ENCODE measurements at regions not wholly inside any gene's neighbourhood (a gene's known extent, or its start where the extent isn't known, plus 50 kb on each side); places are given as distances from the start of the nearest gene placed in this dataset.
"Not testable (repeated sequence)": the region's sequence is repeated elsewhere in the genome, so short reads cannot be mapped to it uniquely, and the experiment has no call there.

DNA sequence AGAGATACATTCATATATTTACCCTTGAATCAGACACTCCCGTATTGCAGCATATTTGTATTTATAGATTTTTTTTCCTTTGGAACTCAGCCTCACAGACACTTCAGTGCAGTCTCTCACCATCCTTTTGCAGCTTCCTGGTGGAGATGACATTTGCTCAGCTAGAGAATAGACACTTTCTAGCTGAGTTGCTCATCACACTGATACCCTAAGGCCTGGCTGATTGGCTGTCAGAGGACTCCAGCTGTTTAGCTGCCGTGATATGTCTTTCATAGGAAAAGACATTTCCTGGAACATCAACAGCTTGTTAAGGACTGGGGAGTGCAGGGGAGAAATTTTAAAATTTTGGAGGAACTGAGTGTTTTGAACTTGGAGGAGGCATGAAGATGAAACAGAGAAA lies 429.6 kb downstream of the SMARCA1 start:
- Mint-ChIP-seq H3K27me3 (ENCODE audit: insufficient read depth) (no peaks in the 10 kb centered on the region), H3K4me1 (ENCODE audit: low read depth) (no peaks in the 10 kb centered on the region), H3K9me3 (no peaks in the 10 kb centered on the region), H3K4me3 (no peak overlapping the region), H3K27ac (no peak overlapping the region), H3K36me3 (ENCODE audit: low read depth) (no peaks in the 10 kb centered on the region)
- intact Hi-C loops (cut with micrococcal nuclease), result no loop called here
- DNase-seq (ENCODE audit: low spot score), result no peak

DNA sequence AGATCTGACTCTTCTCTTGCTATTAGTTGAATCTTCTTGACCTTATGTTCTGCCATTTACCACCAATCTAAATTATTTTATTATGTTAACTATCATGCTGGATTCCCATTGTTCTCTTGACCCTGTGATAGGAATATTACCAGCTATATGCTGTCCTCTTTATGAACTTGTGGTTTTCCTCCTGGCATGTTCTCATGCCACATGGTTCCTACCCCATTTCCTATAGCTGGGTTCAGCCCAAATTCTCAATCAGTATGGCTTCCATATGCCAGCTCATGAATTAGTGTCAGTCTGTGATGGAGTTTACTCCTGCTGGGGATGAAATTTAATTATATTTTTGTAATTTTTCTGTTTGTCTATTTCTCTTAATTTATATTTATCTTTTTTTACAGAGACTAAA lies 430.5 kb downstream of the SMARCA1 start:
- no peaks in the 10 kb centered on the region for H3K27me3 Mint-ChIP-seq (ENCODE audit: insufficient read depth)
- no peaks in the 10 kb centered on the region for H3K36me3 Mint-ChIP-seq (ENCODE audit: low read depth)
- no peak overlapping the region for H3K4me3 Mint-ChIP-seq
- intact Hi-C loops (cut with micrococcal nuclease), result no loop called here
- no peaks in the 10 kb centered on the region for H3K4me1 Mint-ChIP-seq (ENCODE audit: low read depth)
- no peak overlapping the region for H3K27ac Mint-ChIP-seq
- no peaks in the 10 kb centered on the region for H3K9me3 Mint-ChIP-seq
- DNase-seq (ENCODE audit: low spot score), result no peak

DNA sequence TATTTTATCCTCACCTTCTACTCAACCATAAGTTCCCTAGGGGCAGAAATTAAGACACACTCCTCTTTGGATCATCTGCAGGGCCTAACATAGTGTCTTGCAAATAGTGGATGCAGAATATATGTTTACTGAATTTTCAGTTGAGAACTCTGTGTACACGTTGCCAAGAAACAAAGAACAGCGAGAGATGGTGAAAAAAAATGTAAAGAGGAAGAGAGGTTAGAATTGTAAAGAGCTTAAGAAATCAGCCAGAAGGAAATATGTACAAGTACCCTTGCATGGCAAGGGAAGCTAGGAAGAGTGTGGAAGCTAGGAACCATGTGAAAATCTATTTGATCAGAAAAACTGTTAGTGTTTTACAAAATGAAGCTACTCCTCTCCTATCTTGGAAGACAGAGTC lies 431.0 kb downstream of the SMARCA1 start:
- no peak for DNase-seq (ENCODE audit: low spot score)
- H3K27ac Mint-ChIP-seq, result no peak overlapping the region
- intact Hi-C loops (cut with micrococcal nuclease), result no loop called here
- H3K27me3 Mint-ChIP-seq (ENCODE audit: insufficient read depth), result no peaks in the 10 kb centered on the region
- no peaks in the 10 kb centered on the region for H3K9me3 Mint-ChIP-seq
- no peak overlapping the region for H3K4me3 Mint-ChIP-seq
- H3K36me3 Mint-ChIP-seq (ENCODE audit: low read depth), result no peaks in the 10 kb centered on the region
- H3K4me1 Mint-ChIP-seq (ENCODE audit: low read depth), result no peaks in the 10 kb centered on the region

DNA sequence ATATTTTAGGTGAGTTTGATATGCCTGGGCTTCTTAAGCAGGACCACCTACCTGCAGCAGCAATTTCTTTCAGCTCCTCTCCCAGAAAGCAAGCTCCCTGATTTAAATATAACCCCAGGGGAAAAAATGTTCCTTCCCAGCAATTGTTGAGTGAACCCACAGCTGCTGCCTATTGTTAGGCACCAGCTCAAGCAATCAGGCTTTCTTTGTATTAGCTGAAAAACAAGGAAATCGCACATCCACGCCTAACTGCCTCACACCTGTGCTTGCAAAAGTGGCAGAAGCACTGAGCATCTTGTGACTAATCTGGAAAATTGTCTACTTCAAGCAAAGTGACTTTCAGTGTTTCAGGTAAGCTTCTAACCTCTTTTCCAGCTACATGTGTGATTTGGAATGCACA lies 432.2 kb downstream of the SMARCA1 start:
- Mint-ChIP-seq H3K36me3 (ENCODE audit: low read depth) (no peaks in the 10 kb centered on the region), H3K4me1 (ENCODE audit: low read depth) (no peaks in the 10 kb centered on the region), H3K27me3 (ENCODE audit: insufficient read depth) (no peaks in the 10 kb centered on the region), H3K9me3 (no peaks in the 10 kb centered on the region), H3K4me3 (no peak overlapping the region), H3K27ac (no peak overlapping the region)
- intact Hi-C loops (cut with micrococcal nuclease), result no loop called here
- no peak for DNase-seq (ENCODE audit: low spot score)

DNA sequence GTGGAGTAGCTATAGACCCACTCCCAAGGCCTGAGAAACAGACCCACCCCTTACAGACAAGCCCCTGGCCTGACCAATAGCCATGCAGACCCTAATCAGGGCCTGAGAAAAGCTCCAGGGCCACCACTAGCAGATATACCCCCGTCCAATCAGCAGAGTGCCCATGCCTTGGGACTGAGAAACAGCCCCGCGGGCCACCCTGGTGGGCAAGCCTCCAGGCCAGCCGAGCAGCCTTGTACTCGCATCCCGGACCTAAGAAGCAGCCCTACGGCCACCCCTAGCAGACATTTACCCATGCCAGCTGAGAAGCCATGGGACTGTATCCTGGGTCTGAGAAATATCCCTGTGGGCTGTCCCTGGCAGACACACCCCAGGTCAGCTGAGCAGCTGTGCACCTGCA lies 436.5 kb downstream of the SMARCA1 start:
- H3K27ac Mint-ChIP-seq, result no peak overlapping the region
- H3K9me3 Mint-ChIP-seq, result no peaks in the 10 kb centered on the region
- intact Hi-C loops (cut with micrococcal nuclease), result no loop called here
- no peaks in the 10 kb centered on the region for H3K27me3 Mint-ChIP-seq (ENCODE audit: insufficient read depth)
- H3K36me3 Mint-ChIP-seq (ENCODE audit: low read depth), result no peaks in the 10 kb centered on the region
- H3K4me3 Mint-ChIP-seq, result no peak overlapping the region
- H3K4me1 Mint-ChIP-seq (ENCODE audit: low read depth), result no peaks in the 10 kb centered on the region
- no peak for DNase-seq (ENCODE audit: low spot score)

DNA sequence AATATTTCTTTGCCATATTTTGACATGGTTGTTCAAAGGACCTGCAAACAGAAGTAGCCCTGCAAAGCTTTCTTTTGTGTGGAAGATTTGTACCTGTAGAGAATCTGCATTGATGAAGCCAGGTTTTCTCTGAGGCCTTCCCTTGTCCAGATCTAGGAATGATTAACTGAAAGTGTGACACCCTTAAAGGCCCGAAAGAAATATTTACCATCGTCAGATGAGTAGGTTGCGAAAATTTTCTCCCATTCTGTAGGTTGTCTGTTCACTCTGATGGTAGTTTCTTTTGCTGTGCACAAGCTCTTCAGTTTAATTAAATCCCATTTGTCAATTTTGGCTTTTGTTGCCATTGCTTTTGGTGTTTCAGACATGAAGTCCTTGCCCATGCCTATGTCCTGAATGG lies 439.0 kb downstream of the SMARCA1 start:
- H3K4me3 Mint-ChIP-seq; H3K27ac Mint-ChIP-seq; H3K9me3 Mint-ChIP-seq; H3K4me1 Mint-ChIP-seq (ENCODE audit: low read depth); intact Hi-C loops (cut with micrococcal nuclease); H3K27me3 Mint-ChIP-seq (ENCODE audit: insufficient read depth); DNase-seq (ENCODE audit: low spot score); H3K36me3 Mint-ChIP-seq (ENCODE audit: low read depth): not testable (repeated sequence)

DNA sequence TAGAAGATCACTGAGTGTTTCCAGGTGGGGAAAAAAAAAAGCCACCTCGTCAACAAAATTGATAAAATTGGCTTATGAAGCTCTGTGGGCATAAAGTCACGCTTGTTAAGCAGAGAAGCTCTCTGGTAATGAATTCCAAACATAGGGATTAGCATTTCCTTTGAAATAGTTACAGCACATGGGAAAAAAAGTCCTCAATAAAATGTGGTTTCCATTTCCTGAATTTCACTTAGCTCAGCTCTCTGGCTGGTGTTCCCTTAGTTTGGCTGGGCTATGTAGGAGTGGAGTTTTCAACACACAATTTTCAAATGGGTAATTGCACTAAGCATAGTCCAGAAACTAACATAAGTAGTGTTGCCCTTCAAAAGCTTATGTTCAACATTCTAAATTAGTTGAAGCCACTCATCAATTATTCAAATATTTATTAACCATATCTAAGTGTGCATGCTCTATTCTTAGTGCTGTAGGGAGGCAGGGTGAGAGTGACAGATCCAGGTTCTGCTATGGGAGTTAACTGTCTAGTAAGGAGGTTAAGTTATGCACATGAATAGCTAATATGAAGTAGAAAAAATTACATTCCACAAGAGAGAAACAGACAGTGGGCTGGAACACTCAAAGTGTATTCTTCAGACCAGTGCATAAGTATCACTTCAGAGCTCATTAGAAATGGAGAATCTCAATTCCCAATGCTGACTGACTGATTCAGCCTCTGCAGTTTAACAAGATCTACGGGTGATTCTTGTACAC lies 445.7 kb downstream of the SMARCA1 start:
- intact Hi-C loops (cut with micrococcal nuclease), result no loop called here
- H3K27ac Mint-ChIP-seq, result no peak overlapping the region
- no peak overlapping the region for H3K4me3 Mint-ChIP-seq
- no peaks in the 10 kb centered on the region for H3K36me3 Mint-ChIP-seq (ENCODE audit: low read depth)
- DNase-seq (ENCODE audit: low spot score), result no peak
- H3K27me3 Mint-ChIP-seq (ENCODE audit: insufficient read depth), result no peaks in the 10 kb centered on the region
- H3K9me3 Mint-ChIP-seq, result no peaks in the 10 kb centered on the region
- no peaks in the 10 kb centered on the region for H3K4me1 Mint-ChIP-seq (ENCODE audit: low read depth)

DNA sequence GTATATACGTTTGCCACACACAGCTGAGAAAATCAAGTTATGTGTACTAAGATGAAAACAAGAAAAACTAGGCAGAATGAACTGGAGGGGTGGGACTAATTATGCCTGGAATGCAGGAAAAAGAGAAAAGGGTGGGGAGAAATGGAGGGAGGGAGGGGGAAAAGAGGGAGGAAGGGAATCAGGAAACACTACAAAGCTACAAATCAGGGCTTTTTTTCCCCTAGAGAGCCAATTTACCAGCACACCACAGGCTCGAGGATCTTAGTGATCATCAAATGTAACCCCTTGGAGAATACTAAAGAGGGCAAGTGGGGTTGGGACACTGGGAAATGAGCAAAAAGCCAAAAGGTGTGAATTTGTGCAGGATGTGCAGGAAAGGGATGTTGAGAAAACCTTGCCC lies 451.9 kb downstream of the SMARCA1 start:
- Mint-ChIP-seq H3K4me1 (ENCODE audit: low read depth) (no peaks in the 10 kb centered on the region), H3K9me3 (no peaks in the 10 kb centered on the region), H3K27ac (no peak overlapping the region), H3K36me3 (ENCODE audit: low read depth) (no peaks in the 10 kb centered on the region), H3K4me3 (no peak overlapping the region), H3K27me3 (ENCODE audit: insufficient read depth) (no peaks in the 10 kb centered on the region)
- no peak for DNase-seq (ENCODE audit: low spot score)
- intact Hi-C loops (cut with micrococcal nuclease), result no loop called here

DNA sequence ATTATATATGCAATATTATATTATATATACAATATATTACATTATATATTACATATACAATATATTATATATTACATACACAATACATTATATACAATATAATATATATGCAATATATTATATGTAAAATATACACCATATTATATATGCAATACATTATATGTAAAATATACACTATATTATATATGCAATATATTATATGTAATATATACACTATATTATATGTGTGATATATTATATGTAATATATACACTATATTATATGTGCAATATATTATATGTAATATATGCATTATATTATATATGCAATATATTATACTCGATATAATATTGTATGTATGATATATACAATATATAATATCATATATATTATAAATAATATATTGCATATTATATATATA lies 457.4 kb downstream of the SMARCA1 start:
- DNase-seq (ENCODE audit: low spot score), result no peak
- Mint-ChIP-seq H3K9me3 (no peaks in the 10 kb centered on the region), H3K36me3 (ENCODE audit: low read depth) (no peaks in the 10 kb centered on the region), H3K27me3 (ENCODE audit: insufficient read depth) (no peaks in the 10 kb centered on the region), H3K4me1 (ENCODE audit: low read depth) (no peaks in the 10 kb centered on the region), H3K27ac (no peak overlapping the region), H3K4me3 (no peak overlapping the region)
- intact Hi-C loops (cut with micrococcal nuclease), result no loop called here

DNA sequence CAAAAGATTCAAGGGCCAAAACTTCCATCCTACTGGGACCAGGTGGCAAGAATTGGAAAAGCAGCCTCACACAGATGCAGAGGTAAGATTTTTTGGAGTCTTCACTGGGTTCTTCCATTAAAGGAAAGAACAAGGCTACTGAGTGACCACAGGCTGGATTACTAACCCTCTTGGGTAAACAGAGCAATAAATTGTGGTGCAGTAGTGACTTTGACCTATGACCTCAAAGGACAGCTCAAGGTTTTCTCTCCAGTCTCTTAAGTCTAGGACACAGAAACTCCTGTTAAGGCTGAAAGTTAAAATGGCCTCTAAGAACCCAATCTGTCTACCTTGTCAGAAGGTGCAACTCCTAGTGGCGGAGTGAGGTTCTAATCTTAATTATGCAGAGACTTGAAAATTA lies 464.9 kb downstream of the SMARCA1 start:
- DNase-seq (ENCODE audit: low spot score), result no peak
- intact Hi-C loops (cut with micrococcal nuclease), result no loop called here
- no peaks in the 10 kb centered on the region for H3K36me3 Mint-ChIP-seq (ENCODE audit: low read depth)
- no peaks in the 10 kb centered on the region for H3K9me3 Mint-ChIP-seq
- no peaks in the 10 kb centered on the region for H3K4me1 Mint-ChIP-seq (ENCODE audit: low read depth)
- no peaks in the 10 kb centered on the region for H3K27me3 Mint-ChIP-seq (ENCODE audit: insufficient read depth)
- H3K27ac Mint-ChIP-seq, result no peak overlapping the region
- no peak overlapping the region for H3K4me3 Mint-ChIP-seq

DNA sequence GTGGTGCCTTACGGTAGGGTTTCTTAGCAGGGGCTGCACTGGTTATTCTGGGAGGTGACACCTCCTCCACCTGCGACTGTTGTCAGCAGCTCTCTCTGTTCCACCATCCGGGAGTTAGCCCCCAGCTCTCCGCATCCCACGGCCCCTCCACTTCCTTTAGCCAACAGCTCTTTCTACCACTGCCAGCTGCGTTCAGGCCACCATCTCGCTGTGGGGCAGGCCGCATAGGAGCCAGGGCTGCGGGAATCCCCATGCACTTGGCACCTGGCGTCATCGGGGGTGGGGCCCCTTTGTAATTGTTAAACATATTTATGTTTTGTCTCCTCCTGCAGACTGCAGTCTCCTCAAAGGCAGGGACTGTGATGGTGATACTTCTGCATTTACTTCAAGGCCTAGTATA lies 480.2 kb downstream of the SMARCA1 start:
- no peak overlapping the region for H3K4me3 Mint-ChIP-seq
- no peaks in the 10 kb centered on the region for H3K9me3 Mint-ChIP-seq
- H3K36me3 Mint-ChIP-seq (ENCODE audit: low read depth), result no peaks in the 10 kb centered on the region
- H3K4me1 Mint-ChIP-seq (ENCODE audit: low read depth), result no peaks in the 10 kb centered on the region
- H3K27me3 Mint-ChIP-seq (ENCODE audit: insufficient read depth), result peaks cover 2% of the 10 kb centered on the region
- no peak for DNase-seq (ENCODE audit: low spot score)
- no peak overlapping the region for H3K27ac Mint-ChIP-seq
- intact Hi-C loops (cut with micrococcal nuclease), result no loop called here

DNA sequence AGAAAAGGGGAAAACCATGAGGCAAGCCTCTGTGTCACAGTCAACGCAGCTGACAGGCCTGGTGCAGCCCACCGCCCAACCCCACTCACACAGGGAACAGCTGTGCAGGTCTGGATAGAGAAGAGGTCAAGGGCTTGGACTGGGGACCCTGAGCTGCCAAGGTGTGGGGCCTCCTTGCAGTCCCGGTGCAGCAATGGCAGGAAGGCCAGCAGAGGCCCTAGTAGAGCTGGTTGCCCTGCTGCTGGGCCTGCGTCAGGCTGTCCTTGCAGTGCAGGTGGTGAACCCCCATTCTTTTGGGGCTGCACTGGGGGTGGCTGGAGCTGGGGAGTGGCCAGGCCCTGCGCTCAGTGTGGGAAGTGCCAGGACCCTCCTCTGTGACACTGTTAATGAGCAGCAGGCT lies 482.0 kb downstream of the SMARCA1 start:
- no peak overlapping the region for H3K27ac Mint-ChIP-seq
- H3K36me3 Mint-ChIP-seq (ENCODE audit: low read depth), result no peaks in the 10 kb centered on the region
- no peaks in the 10 kb centered on the region for H3K9me3 Mint-ChIP-seq

DNA sequence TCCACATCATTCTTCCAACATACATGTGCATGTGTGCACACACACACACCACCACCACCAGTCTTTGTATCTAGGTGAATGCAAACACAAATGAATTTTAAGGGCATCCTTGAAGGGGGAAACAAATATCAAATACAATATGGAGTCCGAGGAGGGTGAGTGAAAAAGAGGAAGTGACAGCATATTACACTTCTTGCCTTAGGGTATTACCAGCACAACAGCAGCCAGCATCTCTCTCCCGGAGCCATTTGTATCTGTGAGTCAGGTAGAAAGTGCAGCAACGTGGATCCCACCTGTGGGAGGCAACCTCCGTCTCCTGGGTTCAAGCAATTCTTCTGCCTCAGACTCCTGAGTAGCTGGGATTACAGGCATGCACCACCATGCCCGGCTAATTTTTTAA lies 483.2 kb downstream of the SMARCA1 start:
- Mint-ChIP-seq H3K4me3 (no peak overlapping the region), H3K27me3 (ENCODE audit: insufficient read depth) (no peaks in the 10 kb centered on the region), H3K9me3 (no peaks in the 10 kb centered on the region), H3K4me1 (ENCODE audit: low read depth) (no peaks in the 10 kb centered on the region), H3K36me3 (ENCODE audit: low read depth) (no peaks in the 10 kb centered on the region), H3K27ac (no peak overlapping the region)
- intact Hi-C loops (cut with micrococcal nuclease), result no loop called here
- no peak for DNase-seq (ENCODE audit: low spot score)

More for the DNA sequence above, 482.0 kb downstream of the SMARCA1 start:
- H3K4me1 Mint-ChIP-seq (ENCODE audit: low read depth), result no peaks in the 10 kb centered on the region
- no peak for DNase-seq (ENCODE audit: low spot score)
- H3K27me3 Mint-ChIP-seq (ENCODE audit: insufficient read depth), result peaks cover 2% of the 10 kb centered on the region
- intact Hi-C loops (cut with micrococcal nuclease), result no loop called here
- H3K4me3 Mint-ChIP-seq, result no peak overlapping the region

DNA sequence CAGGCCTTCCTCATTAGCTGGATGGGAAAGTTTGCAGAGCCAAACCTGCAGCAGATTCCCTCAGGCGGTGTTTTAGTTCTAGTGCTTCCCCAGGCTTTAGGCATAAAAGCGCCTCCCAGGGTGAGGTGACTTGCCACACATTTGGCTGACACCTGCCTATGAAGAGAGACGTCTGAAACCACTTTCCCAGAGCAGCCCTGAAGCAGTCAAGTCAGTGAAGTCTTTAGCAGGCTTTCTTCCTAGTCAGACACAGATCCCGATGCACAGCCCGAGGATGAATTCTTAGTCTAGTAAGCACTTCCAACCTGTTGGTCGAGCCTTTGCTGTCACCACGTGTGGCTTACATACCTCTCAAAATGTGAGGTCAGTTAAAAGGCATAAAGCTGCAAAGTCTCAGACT lies 484.1 kb downstream of the SMARCA1 start:
- no peaks in the 10 kb centered on the region for H3K27me3 Mint-ChIP-seq (ENCODE audit: insufficient read depth)
- H3K4me1 Mint-ChIP-seq (ENCODE audit: low read depth), result no peaks in the 10 kb centered on the region
- intact Hi-C loops (cut with micrococcal nuclease), result no loop called here
- H3K4me3 Mint-ChIP-seq, result no peak overlapping the region
- DNase-seq (ENCODE audit: low spot score), result no peak
- H3K36me3 Mint-ChIP-seq (ENCODE audit: low read depth), result no peaks in the 10 kb centered on the region
- no peaks in the 10 kb centered on the region for H3K9me3 Mint-ChIP-seq
- H3K27ac Mint-ChIP-seq, result no peak overlapping the region

Measured in activated T-helper 1 cell treated with anti-CD3 and anti-CD28 coated beads, Interleukin-12 subunit alpha, Interleukin-12 subunit beta, Interleukin-2, Interleukin-4 antibody, amounts not matched to agents 30 ng/mL and 10 ng/mL and 1 ng/mL, durations not matched to agents 14 hours and 24 hours and 36 hours (primary cell).